HFFc6 (cell line): ENCODE measurements at regions not wholly inside any gene's neighbourhood (a gene's known extent, or its start where the extent isn't known, plus 50 kb on each side); places are given as distances from the start of the nearest gene placed in this dataset.

ENCODE experiments used
- DNase-seq: peaks from one replicate; pipeline ENCODE4 v3.0.0-alpha.2; 2018
- H3K27ac Mint-ChIP-seq: 2 replicates; pipeline ENCODE4 v1.8.0; 2020; ENCODE audit warnings: mild to moderate bottlenecking, mixed read lengths
- H3K27me3 Mint-ChIP-seq: 2 replicates; pipeline ENCODE4 v1.8.0; 2021; ENCODE audit warnings: mild to moderate bottlenecking, moderate library complexity, mixed read lengths; ENCODE audit not compliant: insufficient read depth
- H3K36me3 Mint-ChIP-seq: 2 replicates; pipeline ENCODE4 v1.8.0; 2021; ENCODE audit warnings: low read depth, mixed read lengths
- H3K4me1 Mint-ChIP-seq: 2 replicates; pipeline ENCODE4 v1.8.0; 2020; ENCODE audit warnings: low read depth, mixed read lengths
- H3K4me3 Mint-ChIP-seq: 2 replicates; pipeline ENCODE4 v1.8.0; 2020; ENCODE audit warnings: mild to moderate bottlenecking, moderate library complexity, mixed read lengths
- H3K9me3 Mint-ChIP-seq: 2 replicates; pipeline ENCODE4 v1.8.0; 2020; ENCODE audit warnings: mild to moderate bottlenecking, mixed read lengths
- CTCF ChIP-seq: fragments of 200-600 bp; sonication (generic); IDR thresholded peaks from 2 replicates; pipeline ENCODE4 v1.5.0; 2021; ENCODE audit warnings: antibody characterized with exemption, mild to moderate bottlenecking

GRCh38 chr6:138005846-138006245 lies 101.4 kb downstream of the PERP start:
- no peaks in the 10 kb centered on the region for H3K9me3 Mint-ChIP-seq
- no peak overlapping the region for H3K4me3 Mint-ChIP-seq
- H3K36me3 Mint-ChIP-seq = no peaks in the 10 kb centered on the region
- H3K27ac Mint-ChIP-seq = no peak overlapping the region
- H3K27me3 Mint-ChIP-seq = peaks cover 14% of the 10 kb centered on the region
- H3K4me1 Mint-ChIP-seq = no peaks in the 10 kb centered on the region
- TF ChIP-seq CTCF = no peak
- no peak for DNase-seq

GRCh38 chr6:138007014-138007472 lies 100.2 kb downstream of the PERP start:
- no peaks in the 10 kb centered on the region for H3K9me3 Mint-ChIP-seq
- H3K27me3 Mint-ChIP-seq = peaks cover 14% of the 10 kb centered on the region
- H3K36me3 Mint-ChIP-seq = no peaks in the 10 kb centered on the region
- H3K27ac Mint-ChIP-seq = no peak overlapping the region
- peak; percentile 26 for DNase-seq
- no peaks in the 10 kb centered on the region for H3K4me1 Mint-ChIP-seq
- peak; percentile 78 for TF ChIP-seq CTCF
- H3K4me3 Mint-ChIP-seq = no peak overlapping the region

GRCh38 chr6:138008791-138009190 lies 98.4 kb downstream of the PERP start:
- no peaks in the 10 kb centered on the region for H3K9me3 Mint-ChIP-seq
- no peak for TF ChIP-seq CTCF
- DNase-seq = no peak
- no peak overlapping the region for H3K27ac Mint-ChIP-seq
- H3K27me3 Mint-ChIP-seq = peaks cover 14% of the 10 kb centered on the region
- no peak overlapping the region for H3K4me3 Mint-ChIP-seq
- no peaks in the 10 kb centered on the region for H3K4me1 Mint-ChIP-seq
- no peaks in the 10 kb centered on the region for H3K36me3 Mint-ChIP-seq

- no peak for TF ChIP-seq CTCF
- Mint-ChIP-seq H3K4me3 (no peak overlapping the region), H3K36me3 (no peaks in the 10 kb centered on the region), H3K4me1 (no peaks in the 10 kb centered on the region), H3K9me3 (no peaks in the 10 kb centered on the region), H3K27ac (no peak overlapping the region), H3K27me3 (peaks cover 6% of the 10 kb centered on the region)
- no peak for DNase-seq
These were observed 95.8 kb downstream of the PERP start for GRCh38 chr6:138011413-138011812.

GRCh38 chr6:138012682-138013081 lies 94.5 kb downstream of the PERP start:
- H3K4me1 Mint-ChIP-seq = no peaks in the 10 kb centered on the region
- H3K9me3 Mint-ChIP-seq = no peaks in the 10 kb centered on the region
- no peak overlapping the region for H3K4me3 Mint-ChIP-seq
- H3K27me3 Mint-ChIP-seq = peaks cover 6% of the 10 kb centered on the region
- no peak for TF ChIP-seq CTCF
- H3K36me3 Mint-ChIP-seq = no peaks in the 10 kb centered on the region
- H3K27ac Mint-ChIP-seq = no peak overlapping the region
- no peak for DNase-seq

- DNase-seq = no peak
- H3K9me3 Mint-ChIP-seq = no peaks in the 10 kb centered on the region
- no peak overlapping the region for H3K27ac Mint-ChIP-seq
- H3K27me3 Mint-ChIP-seq = peaks cover 9% of the 10 kb centered on the region; the same call in 1 of the 2 replicates
- no peaks in the 10 kb centered on the region for H3K36me3 Mint-ChIP-seq
- no peak for TF ChIP-seq CTCF
- no peak overlapping the region for H3K4me3 Mint-ChIP-seq
- H3K4me1 Mint-ChIP-seq = no peaks in the 10 kb centered on the region
These were observed 93.3 kb downstream of the PERP start for GRCh38 chr6:138013959-138014358.
